CD14-positive monocyte (primary cell): ENCODE measurements at regions not wholly inside any gene's neighbourhood (a gene's known extent, or its start where the extent isn't known, plus 50 kb on each side); places are given as distances from the start of the nearest gene placed in this dataset.

Experiments used
- DNase-seq, 3 donors: peaks; one replicate each; pipeline ENCODE4 v3.0.0-alpha.2; 2011 to 2022
- H2AFZ ChIP-seq: 2 replicates; pipeline ENCODE4 v1.6.0; 2012; ENCODE audit warnings: mild to moderate bottlenecking, low read depth, low read length, inconsistent platforms; ENCODE audit not compliant: insufficient read depth, poor library complexity, severe bottlenecking
- H3K27ac ChIP-seq, 2 donors: 1 replicate in 1 of 2; 2 replicates in 1 of 2; pipeline ENCODE4 v1.5.1; 2012 to 2013; ENCODE audit warnings: low read length in 2 of 2, control low read depth in 1 of 2, inconsistent platforms in 1 of 2, low read depth in 1 of 2, mild to moderate bottlenecking in 1 of 2
- H3K27me3 ChIP-seq, 2 donors: one replicate each; pipeline versions ENCODE4 v1.6.0 to v1.6.1; 2011 to 2013; ENCODE audit warnings: low read length in 2 of 2; ENCODE audit not compliant: control insufficient read depth in 2 of 2, insufficient read depth in 2 of 2
- H3K36me3 ChIP-seq, 2 donors: replicated peaks in 1 of 2; 1 replicate in 1 of 2; 2 replicates in 1 of 2; pipeline versions ENCODE4 v1.5.1 to v1.6.1; 2012 to 2013; ENCODE audit warnings: low read length in 2 of 2, control low read depth in 1 of 2, inconsistent platforms in 1 of 2, mild to moderate bottlenecking in 1 of 2; ENCODE audit not compliant: insufficient read depth in 2 of 2, control insufficient read depth in 1 of 2
- H3K4me1 ChIP-seq, 2 donors: 1 replicate in 1 of 2; 2 replicates in 1 of 2; pipeline versions ENCODE4 v1.5.1 to v1.6.1; 2012 to 2013; ENCODE audit warnings: low read length in 2 of 2, control low read depth in 1 of 2, inconsistent platforms in 1 of 2, mild to moderate bottlenecking in 1 of 2, moderate library complexity in 1 of 2; ENCODE audit not compliant: insufficient read depth in 2 of 2, control insufficient read depth in 1 of 2
- H3K4me2 ChIP-seq: replicated peaks from 2 replicates; pipeline ENCODE3; 2012; ENCODE audit warnings: low read length, moderate library complexity, mild to moderate bottlenecking; ENCODE audit not compliant: poor library complexity, severe bottlenecking; ENCODE audit errors: extremely low read depth
- H3K4me3 ChIP-seq, 3 experiments: fragments of 200-600 bp in 1 of 3; sonication (generic) in 1 of 3; replicated peaks in 1 of 3; 1 replicate in 2 of 3; 2 replicates in 1 of 3; pipeline ENCODE4 v1.5.1; 2011 to 2013; ENCODE audit warnings: low read length in 3 of 3, mild to moderate bottlenecking in 3 of 3, control low read depth in 2 of 3, low read depth in 2 of 3, inconsistent platforms in 1 of 3, moderate library complexity in 1 of 3
- H3K79me2 ChIP-seq: 2 replicates; pipeline ENCODE4 v1.6.0; 2012; ENCODE audit warnings: mild to moderate bottlenecking, control low read depth, inconsistent platforms, low read length, moderate library complexity; ENCODE audit not compliant: insufficient read depth
- H3K9ac ChIP-seq: 2 replicates; pipeline ENCODE4 v1.6.0; 2017; ENCODE audit warnings: low read length, mild to moderate bottlenecking; ENCODE audit not compliant: insufficient read depth, poor library complexity, severe bottlenecking
- H3K9me3 ChIP-seq, 2 donors: replicated peaks in 1 of 2; 1 replicate in 1 of 2; 2 replicates in 1 of 2; pipeline versions ENCODE4 v1.5.1 to v1.6.1; 2012 to 2013; ENCODE audit warnings: low read length in 2 of 2, control low read depth in 1 of 2; ENCODE audit not compliant: control insufficient read depth in 1 of 2, insufficient read depth in 1 of 2
- H4K20me1 ChIP-seq: 2 replicates; pipeline ENCODE4 v1.6.0; 2012; ENCODE audit warnings: mild to moderate bottlenecking, low read length, control low read depth, moderate library complexity; ENCODE audit not compliant: insufficient read depth
- H3K27ac Mint-ChIP-seq, 7 donors: one replicate each; pipeline ENCODE4 v1.8.0; 2020; ENCODE audit warnings: mild to moderate bottlenecking in 7 of 7, mixed read lengths in 7 of 7, moderate library complexity in 6 of 7, inconsistent platforms in 2 of 7
- H3K27me3 Mint-ChIP-seq, 3 donors: one replicate each; pipeline ENCODE4 v1.8.0; 2021 to 2022; ENCODE audit warnings: low read depth in 3 of 3, mild to moderate bottlenecking in 3 of 3, mixed read lengths in 3 of 3, moderate library complexity in 3 of 3, inconsistent platforms in 1 of 3
- H3K36me3 Mint-ChIP-seq, 2 donors: one replicate each; pipeline ENCODE4 v1.8.0; 2020; ENCODE audit warnings: mixed read lengths in 2 of 2, inconsistent platforms in 1 of 2, mild to moderate bottlenecking in 1 of 2
- H3K4me1 Mint-ChIP-seq: one replicate; pipeline ENCODE4 v1.8.0; 2020; ENCODE audit warnings: mild to moderate bottlenecking, mixed read lengths
- H3K4me3 Mint-ChIP-seq, 2 donors: one replicate each; pipeline ENCODE4 v1.8.0; 2020; ENCODE audit warnings: mild to moderate bottlenecking in 2 of 2, mixed read lengths in 2 of 2, moderate library complexity in 1 of 2
- H3K9me3 Mint-ChIP-seq, 7 donors: one replicate each; pipeline ENCODE4 v1.8.0; 2020 to 2022; ENCODE audit warnings: mixed read lengths in 7 of 7, mild to moderate bottlenecking in 6 of 7, moderate library complexity in 6 of 7, inconsistent platforms in 2 of 7
- CTCF ChIP-seq: fragments of 200-600 bp; IDR thresholded peaks from one replicate; pipeline ENCODE4 v1.8.0; 2022; ENCODE audit warnings: antibody characterized with exemption, mild to moderate bottlenecking
- WGBS: methylation state at CpG from one replicate; pipeline ENCODE4 v1.1.5; 2013; ENCODE audit warnings: missing lambda C conversion rate; ENCODE audit not compliant: insufficient coverage; 5-methylcytosine and 5-hydroxymethylcytosine counted together
- intact Hi-C, 2 donors: fragments of 100-400 bp; cut with micrococcal nuclease; formaldehyde crosslinking; loops; one replicate each; pipeline versions ENCODE4 v1.15.0 to v1.15.1; 2023

GRCh38 chr13:48165063-48165462, 67.9 kb upstream of the ITM2B start:
- Histone ChIP-seq H3K4me3 (no peak overlapping the region), H3K9me3 (no peaks in the 10 kb centered on the region), H3K9ac (no peak overlapping the region), H4K20me1 (no peaks in the 10 kb centered on the region), H3K4me2 (no peak overlapping the region), H3K4me1 (peaks cover 32 to 44% of the 10 kb centered on the region in 2 donors), H3K27ac (no peak overlapping the region), H3K36me3 (no peaks in the 10 kb centered on the region), H3K27me3 (no peaks in the 10 kb centered on the region), H3K79me2 (no peaks in the 10 kb centered on the region), H2AFZ (no peak overlapping the region)
- H3K36me3 Mint-ChIP-seq, result peaks cover 0 to 4% of the 10 kb centered on the region in 2 donors
- no peak overlapping the region for H3K4me3 Mint-ChIP-seq
- DNase-seq, result no peak
- no peak for TF ChIP-seq CTCF
- H3K9me3 Mint-ChIP-seq, result peaks cover 0 to 2% (median 0%) of the 10 kb centered on the region in 7 donors
- intact Hi-C loops, result no loop called here
- H3K27ac Mint-ChIP-seq, result no peak overlapping the region
- peaks cover 38% of the 10 kb centered on the region for H3K4me1 Mint-ChIP-seq
- WGBS, result no CpG with 5 or more reads among the region's 1 CpG
- peaks cover 0 to 2% (median 2%) of the 10 kb centered on the region in 3 donors for H3K27me3 Mint-ChIP-seq

- peaks cover 2 to 4% of the 10 kb centered on the region in 2 donors for H3K36me3 Mint-ChIP-seq
- peaks cover 0 to 2% (median 0%) of the 10 kb centered on the region in 7 donors for H3K9me3 Mint-ChIP-seq
- Histone ChIP-seq H3K4me3 (peak overlapping the region in 1 of 3 experiments; percentile 59), H3K36me3 (no peaks in the 10 kb centered on the region), H3K4me1 (peaks cover 52 to 64% of the 10 kb centered on the region in 2 donors), H3K27me3 (no peaks in the 10 kb centered on the region), H3K9me3 (no peaks in the 10 kb centered on the region), H3K4me2 (peak overlapping the region; percentile 67), H3K27ac (peak overlapping the region; percentile 96 to 99), H4K20me1 (no peaks in the 10 kb centered on the region), H3K9ac (peak overlapping the region; percentile 66), H2AFZ (no peak overlapping the region), H3K79me2 (no peaks in the 10 kb centered on the region)
- H3K27me3 Mint-ChIP-seq, result peaks cover 0 to 6% (median under 1%) of the 10 kb centered on the region in 3 donors
- peaks cover 58% of the 10 kb centered on the region for H3K4me1 Mint-ChIP-seq
- DNase-seq, result no peak
- intact Hi-C loops, result loop anchor here in 1 of 2 donors (5.0 kb wide), 1 partner anchor 69 kb away; the partner anchor contains the start of gene ITM2B
- no CpG with 5 or more reads among the region's 4 CpGs for WGBS
- peak overlapping the region in 1 of 2 donors; percentile 73 for H3K4me3 Mint-ChIP-seq
- peak overlapping the region; percentile 98 to 99 (median 99) for H3K27ac Mint-ChIP-seq
- TF ChIP-seq CTCF, result no peak
These were observed 68.2 kb upstream of the MED4 start for GRCh38 chr13:48163061-48163460.
